ENCODE measurements at regions not wholly inside any gene's neighbourhood (a gene's known extent, or its start where the extent isn't known, plus 50 kb on each side); places are given as distances from the start of the nearest gene placed in this dataset.

DNA sequence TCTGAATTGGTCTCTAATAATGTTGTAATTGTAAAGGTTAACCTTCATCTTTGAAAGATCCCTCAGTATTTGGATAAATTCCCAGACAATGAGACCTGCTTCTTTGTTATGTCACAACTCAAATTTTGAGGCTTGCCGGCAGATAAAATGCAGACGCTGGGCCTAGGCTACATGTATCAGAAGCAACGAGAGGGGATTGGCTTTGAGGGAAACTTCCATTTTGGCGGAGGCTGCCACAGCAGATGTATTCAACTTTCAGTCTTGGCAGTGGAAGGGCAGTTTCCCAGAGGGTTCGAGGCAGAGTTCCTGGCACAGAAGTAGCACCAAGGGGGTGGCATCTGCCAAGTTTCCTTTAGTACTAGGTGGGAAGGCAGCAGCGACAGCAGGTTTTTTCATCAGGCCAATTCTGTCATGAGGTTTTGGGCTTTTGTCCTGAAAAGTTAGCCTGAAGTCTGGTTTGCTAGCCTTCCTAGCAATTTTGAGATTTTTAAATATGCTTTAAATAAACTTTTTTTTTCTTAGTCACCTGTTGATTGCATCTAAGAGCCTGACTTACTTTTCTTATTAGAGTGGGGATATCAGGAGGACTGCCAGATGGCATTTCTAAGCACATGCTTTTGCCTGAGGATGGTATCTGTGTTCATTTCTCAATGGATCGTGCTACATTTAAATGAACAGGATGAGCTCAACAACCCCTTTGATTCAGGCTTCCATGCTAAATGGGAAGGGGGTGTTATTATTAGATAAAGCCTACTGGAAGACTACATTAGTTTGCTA lies 89.5 kb upstream of the FAM3C start:
- TF ChIP-seq CBX2 (IDR thresholded peaks at IDR 0.05; ENCODE audit: borderline replicate concordance, low read depth) (no peak), KDM1A (IDR thresholded peaks at IDR 0.05; ENCODE audit: low read depth) (no peak), POLR2A (IDR thresholded peaks at IDR 0.05; ENCODE audit: low read length) (no peak), POLR2AphosphoS2 (conservative IDR thresholded peaks at IDR 0.05; ENCODE audit: low read length) (no peak), HOXB13 (CRISPR knock-in tag; IDR thresholded peaks at IDR 0.05; ENCODE audit: low read depth) (no peak), FOSL2 (IDR thresholded peaks at IDR 0.05) (no peak), FOSL2 (CRISPR knock-in tag; IDR thresholded peaks at IDR 0.05) (no peak), MAX (IDR thresholded peaks at IDR 0.05) (no peak), ZSCAN20 (CRISPR knock-in tag; IDR thresholded peaks at IDR 0.05) (no peak), CTCF (IDR thresholded peaks at IDR 0.05) (no peak)
